Aorta (tissue), 5 donors: ENCODE measurements at regions not wholly inside any gene's neighbourhood (a gene's known extent, or its start where the extent isn't known, plus 50 kb on each side); places are given as distances from the start of the nearest gene placed in this dataset.
"Not testable (repeated sequence)": the region's sequence is repeated elsewhere in the genome, so short reads cannot be mapped to it uniquely, and the experiment has no call there.

Experiments used
- ATAC-seq: fragments of 200-7000 bp; cut with Tn5 transposase; one replicate; pipeline ENCODE4 v1.9.1; 2022; ENCODE audit warnings: moderate library complexity; ENCODE audit not compliant: low FRiP score
- DNase-seq, 2 donors: peaks; one replicate each; pipeline ENCODE4 v3.0.0-alpha.2; 2020
- H3K27ac ChIP-seq, 2 donors: one replicate each; pipeline ENCODE4 v1.5.1; 2013; ENCODE audit warnings: low read length in 2 of 2, mild to moderate bottlenecking in 2 of 2, moderate library complexity in 2 of 2, control low read depth in 1 of 2, inconsistent platforms in 1 of 2, low read depth in 1 of 2
- H3K27me3 ChIP-seq, 2 donors: one replicate each; pipeline ENCODE4 v1.6.1; 2013; ENCODE audit warnings: control low read depth in 1 of 2, low read length in 1 of 2, mild to moderate bottlenecking in 1 of 2, moderate library complexity in 1 of 2; ENCODE audit not compliant: insufficient read depth in 2 of 2, control insufficient read depth in 1 of 2
- H3K36me3 ChIP-seq, 2 donors: one replicate each; pipeline ENCODE4 v1.6.1; 2013; ENCODE audit warnings: control low read depth in 1 of 2, low read length in 1 of 2, mild to moderate bottlenecking in 1 of 2; ENCODE audit not compliant: insufficient read depth in 2 of 2, control insufficient read depth in 1 of 2
- H3K4me1 ChIP-seq, 2 donors: one replicate each; pipeline ENCODE4 v1.6.1; 2013; ENCODE audit warnings: low read length in 2 of 2, control low read depth in 1 of 2, mild to moderate bottlenecking in 1 of 2, moderate library complexity in 1 of 2; ENCODE audit not compliant: insufficient read depth in 2 of 2, control insufficient read depth in 1 of 2
- H3K4me3 ChIP-seq, 2 donors: one replicate each; pipeline ENCODE4 v1.5.1; 2013; ENCODE audit warnings: low read length in 2 of 2, control low read depth in 1 of 2, mild to moderate bottlenecking in 1 of 2
- H3K9me3 ChIP-seq: one replicate; pipeline ENCODE4 v1.6.1; 2013; ENCODE audit warnings: mild to moderate bottlenecking, low read length; ENCODE audit not compliant: control insufficient read depth
- WGBS, 2 donors: extraction: QIAGEN DNeasy Blood & Tissue Kit; methylation state at CpG; one replicate each; pipeline ENCODE4 v1.1.7; 2013; 5-methylcytosine and 5-hydroxymethylcytosine counted together
- intact Hi-C, 2 donors: fragments of 100-400 bp; cut with DNase I; formaldehyde crosslinking; loops; one replicate each; pipeline versions ENCODE4 v1.14.2 to v1.15.0; 2022
- donor health status: healthy with polysubstance abuse.
- donor health status: Bipolar disorder and iron deficiency.
- donor health status: DM: no; HTN: no; CAD: no.
- donor health status: DM: no; HTN: no; CAD: no.
- donor health status: DM: yes; HTN: yes; CAD: no.

- H3K36me3 ChIP-seq = no peaks in the 10 kb centered on the region
- H3K27me3 ChIP-seq = no peaks in the 10 kb centered on the region
- no peak overlapping the region for H3K27ac ChIP-seq
- ATAC-seq = no peak
- H3K9me3 ChIP-seq = no peaks in the 10 kb centered on the region
- 59 to 67% methylated on average over 5 of the region's 5 CpGs for WGBS, 2 donors
- H3K4me3 ChIP-seq = no peak overlapping the region
- DNase-seq = no peak
- intact Hi-C loops = no loop called here
- no peaks in the 10 kb centered on the region for H3K4me1 ChIP-seq
Measured at GRCh38 chr9:1918622-1919021, 96.5 kb upstream of the SMARCA2 start.

GRCh38 chr9:1919229-1919628, 95.9 kb upstream of the SMARCA2 start:
- Histone ChIP-seq H3K9me3 (no peaks in the 10 kb centered on the region), H3K27me3 (no peaks in the 10 kb centered on the region), H3K36me3 (no peaks in the 10 kb centered on the region), H3K4me1 (no peaks in the 10 kb centered on the region), H3K27ac (no peak overlapping the region), H3K4me3 (no peak overlapping the region)
- intact Hi-C loops = no loop called here
- DNase-seq = no peak
- no peak for ATAC-seq
- WGBS, 2 donors = 85% methylated on average over 4 of the region's 4 CpGs

- 70 to 72% methylated on average over 3 of the region's 3 CpGs for WGBS, 2 donors
- Histone ChIP-seq H3K36me3 (no peaks in the 10 kb centered on the region), H3K9me3 (no peaks in the 10 kb centered on the region), H3K4me1 (no peaks in the 10 kb centered on the region), H3K4me3 (no peak overlapping the region), H3K27ac (no peak overlapping the region), H3K27me3 (no peaks in the 10 kb centered on the region)
- DNase-seq = no peak
- ATAC-seq = no peak
- intact Hi-C loops = no loop called here
Measured at GRCh38 chr9:1920386-1920785, 94.8 kb upstream of the SMARCA2 start.

- H3K27ac ChIP-seq = no peak overlapping the region
- no peak overlapping the region for H3K4me3 ChIP-seq
- H3K9me3 ChIP-seq = no peaks in the 10 kb centered on the region
- H3K36me3 ChIP-seq = no peaks in the 10 kb centered on the region
- WGBS, 2 donors = 77 to 83% methylated on average over 3 of the region's 3 CpGs
- H3K4me1 ChIP-seq = no peaks in the 10 kb centered on the region
- H3K27me3 ChIP-seq = no peaks in the 10 kb centered on the region
- intact Hi-C loops = no loop called here
- ATAC-seq (no peak), DNase-seq (no peak)
Measured at GRCh38 chr9:1922026-1922425, 93.1 kb upstream of the SMARCA2 start.

GRCh38 chr9:1927546-1927945, 87.6 kb upstream of the SMARCA2 start:
- DNase-seq (no peak), ATAC-seq (no peak)
- Histone ChIP-seq H3K36me3 (no peaks in the 10 kb centered on the region), H3K4me1 (no peaks in the 10 kb centered on the region), H3K27me3 (no peaks in the 10 kb centered on the region), H3K27ac (no peak overlapping the region), H3K9me3 (no peaks in the 10 kb centered on the region), H3K4me3 (no peak overlapping the region)
- intact Hi-C loops = no loop called here
- 89 to 92% methylated on average over 6 of the region's 6 CpGs for WGBS, 2 donors

- intact Hi-C loops = no loop called here
Measured at GRCh38 chr9:1929134-1929533, 86.0 kb upstream of the SMARCA2 start.

GRCh38 chr9:1929722-1930244, 85.4 kb upstream of the SMARCA2 start:
- DNase-seq (no peak), ATAC-seq (no peak)
- intact Hi-C loops = no loop called here
- 55 to 61% methylated on average over 5 of the region's 5 CpGs for WGBS, 2 donors
- Histone ChIP-seq H3K4me1 (no peaks in the 10 kb centered on the region), H3K4me3 (no peak overlapping the region), H3K27ac (no peak overlapping the region), H3K36me3 (no peaks in the 10 kb centered on the region), H3K27me3 (no peaks in the 10 kb centered on the region), H3K9me3 (no peaks in the 10 kb centered on the region)

More at GRCh38 chr9:1929134-1929533, 86.0 kb upstream of the SMARCA2 start:
- Histone ChIP-seq H3K27me3 (no peaks in the 10 kb centered on the region), H3K4me3 (no peak overlapping the region), H3K27ac (no peak overlapping the region), H3K9me3 (no peaks in the 10 kb centered on the region), H3K36me3 (no peaks in the 10 kb centered on the region), H3K4me1 (no peaks in the 10 kb centered on the region)
- no peak for ATAC-seq
- DNase-seq = no peak
- 62 to 64% methylated on average over 2 of the region's 2 CpGs for WGBS, 2 donors

- WGBS, 2 donors = 87 to 88% methylated on average over 9 of the region's 9 CpGs
- ATAC-seq, H3K4me3 ChIP-seq, H3K9me3 ChIP-seq, intact Hi-C loops, H3K27ac ChIP-seq, H3K4me1 ChIP-seq, DNase-seq, H3K36me3 ChIP-seq, H3K27me3 ChIP-seq: not testable (repeated sequence)
Measured at GRCh38 chr9:1930245-1930736, 84.9 kb upstream of the SMARCA2 start.

GRCh38 chr9:1938135-1938534, 77.0 kb upstream of the SMARCA2 start:
- H3K4me1 ChIP-seq = no peaks in the 10 kb centered on the region
- intact Hi-C loops = no loop called here
- DNase-seq (no peak), ATAC-seq (no peak)
- no peak overlapping the region for H3K27ac ChIP-seq
- peaks cover 2% of the 10 kb centered on the region for H3K9me3 ChIP-seq
- no peak overlapping the region for H3K4me3 ChIP-seq
- no peaks in the 10 kb centered on the region for H3K36me3 ChIP-seq
- H3K27me3 ChIP-seq = no peaks in the 10 kb centered on the region
- 64% methylated on average over 1 of the region's 1 CpG for WGBS, 2 donors
